Peyer's patch (tissue), 4 donors: ENCODE measurements at regions not wholly inside any gene's neighbourhood (a gene's known extent, or its start where the extent isn't known, plus 50 kb on each side); places are given as distances from the start of the nearest gene placed in this dataset.

Source experiments
- POLR2A ChIP-seq, 2 donors: fragments of 450-650 bp; IDR thresholded peaks; one replicate each; pipeline ENCODE4 v1.5.1; 2017; ENCODE audit warnings: antibody characterized with exemption in 2 of 2, mild to moderate bottlenecking in 2 of 2, moderate library complexity in 2 of 2
- TF ChIP-seq, protein P1 (sequence below), 6 experiments: fragments of 450-650 bp in 4 of 6; fragments of 200-600 bp in 2 of 6; sonication (generic) in 1 of 6; IDR thresholded peaks; one replicate each; pipeline ENCODE4 v1.5.1; 2017 to 2019; ENCODE audit warnings: antibody characterized with exemption in 6 of 6, mild to moderate bottlenecking in 3 of 6, moderate library complexity in 1 of 6

DNA sequence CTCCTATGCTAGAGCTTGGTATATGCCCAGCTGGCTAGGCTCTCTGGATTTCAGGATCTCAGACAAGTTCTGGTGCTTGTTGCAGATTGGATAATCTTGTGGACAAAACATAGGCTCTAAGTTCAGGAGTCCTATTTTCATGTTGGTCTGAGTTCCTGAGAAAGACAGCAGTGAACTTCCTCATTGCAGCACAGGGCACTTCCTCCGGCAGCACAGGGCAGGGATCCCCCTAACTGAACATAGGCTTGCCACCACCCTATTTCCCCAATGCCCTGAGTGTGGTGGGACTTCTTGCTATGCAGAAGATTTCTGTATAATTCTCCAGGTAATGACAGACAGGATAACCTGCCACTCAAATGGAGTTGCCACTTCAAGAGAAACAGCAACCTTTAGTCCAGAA is 220.1 kb downstream of the PIK3R1 start:
- TF ChIP-seq, protein P1, sequence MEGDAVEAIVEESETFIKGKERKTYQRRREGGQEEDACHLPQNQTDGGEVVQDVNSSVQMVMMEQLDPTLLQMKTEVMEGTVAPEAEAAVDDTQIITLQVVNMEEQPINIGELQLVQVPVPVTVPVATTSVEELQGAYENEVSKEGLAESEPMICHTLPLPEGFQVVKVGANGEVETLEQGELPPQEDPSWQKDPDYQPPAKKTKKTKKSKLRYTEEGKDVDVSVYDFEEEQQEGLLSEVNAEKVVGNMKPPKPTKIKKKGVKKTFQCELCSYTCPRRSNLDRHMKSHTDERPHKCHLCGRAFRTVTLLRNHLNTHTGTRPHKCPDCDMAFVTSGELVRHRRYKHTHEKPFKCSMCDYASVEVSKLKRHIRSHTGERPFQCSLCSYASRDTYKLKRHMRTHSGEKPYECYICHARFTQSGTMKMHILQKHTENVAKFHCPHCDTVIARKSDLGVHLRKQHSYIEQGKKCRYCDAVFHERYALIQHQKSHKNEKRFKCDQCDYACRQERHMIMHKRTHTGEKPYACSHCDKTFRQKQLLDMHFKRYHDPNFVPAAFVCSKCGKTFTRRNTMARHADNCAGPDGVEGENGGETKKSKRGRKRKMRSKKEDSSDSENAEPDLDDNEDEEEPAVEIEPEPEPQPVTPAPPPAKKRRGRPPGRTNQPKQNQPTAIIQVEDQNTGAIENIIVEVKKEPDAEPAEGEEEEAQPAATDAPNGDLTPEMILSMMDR (IDR thresholded peaks at IDR 0.05) = no peak
- TF ChIP-seq POLR2A (IDR thresholded peaks at IDR 0.05) = no peak
